KMS-11 (cell line): ENCODE measurements at regions not wholly inside any gene's neighbourhood (a gene's known extent, or its start where the extent isn't known, plus 50 kb on each side); places are given as distances from the start of the nearest gene placed in this dataset.

Source experiments
- H2AFZ ChIP-seq: fragments of 200-600 bp; sonication (generic); 2 replicates; pipeline ENCODE4 v1.6.1; 2016; ENCODE audit warnings: antibody characterized with exemption, mixed run types, low read depth
- H3K27ac ChIP-seq: fragments of 200-600 bp; sonication (generic); 2 replicates; pipeline ENCODE4 v1.6.1; 2016; ENCODE audit warnings: mild to moderate bottlenecking, mixed run types
- H3K27me3 ChIP-seq: fragments of 200-600 bp; sonication (generic); 2 replicates; pipeline ENCODE4 v1.6.1; 2017; ENCODE audit warnings: mild to moderate bottlenecking, low read depth, mixed run types, moderate library complexity; ENCODE audit not compliant: insufficient read depth
- H3K36me3 ChIP-seq: fragments of 200-600 bp; sonication (generic); 2 replicates; pipeline ENCODE4 v1.6.1; 2017; ENCODE audit warnings: mild to moderate bottlenecking, mixed run types; ENCODE audit not compliant: insufficient read depth
- H3K4me1 ChIP-seq: fragments of 200-600 bp; sonication (generic); 2 replicates; pipeline ENCODE4 v1.6.1; 2016; ENCODE audit warnings: mild to moderate bottlenecking, low read depth, mixed run types; ENCODE audit not compliant: poor library complexity, severe bottlenecking
- H3K4me2 ChIP-seq: fragments of 200-600 bp; sonication (generic); 2 replicates; pipeline ENCODE4 v1.7.0; 2016; ENCODE audit warnings: mild to moderate bottlenecking, mixed run types
- H3K4me3 ChIP-seq: fragments of 200-600 bp; sonication (generic); IDR thresholded peaks from 2 replicates; pipeline ENCODE4 v1.6.1; 2017; ENCODE audit warnings: low read depth, low read length, mixed read lengths; ENCODE audit not compliant: insufficient read depth
- H3K79me2 ChIP-seq: fragments of 200-600 bp; sonication (generic); 2 replicates; pipeline ENCODE4 v1.6.1; 2016; ENCODE audit warnings: low read depth, mixed run types; ENCODE audit not compliant: insufficient read depth
- H3K9ac ChIP-seq: fragments of 200-600 bp; sonication (generic); 2 replicates; pipeline ENCODE4 v1.6.1; 2016; ENCODE audit warnings: mild to moderate bottlenecking, mixed run types
- H4K20me1 ChIP-seq: fragments of 200-600 bp; sonication (generic); 2 replicates; pipeline ENCODE4 v1.6.1; 2016; ENCODE audit warnings: mild to moderate bottlenecking, mixed run types; ENCODE audit not compliant: insufficient read depth
- TF ChIP-seq, protein P1 (sequence below): fragments of 200-600 bp; sonication (generic); conservative IDR thresholded peaks from 2 replicates; pipeline ENCODE4 v1.6.1; 2017; ENCODE audit warnings: low read depth, mild to moderate bottlenecking, antibody characterized with exemption, low read length, moderate library complexity, mixed read lengths

DNA sequence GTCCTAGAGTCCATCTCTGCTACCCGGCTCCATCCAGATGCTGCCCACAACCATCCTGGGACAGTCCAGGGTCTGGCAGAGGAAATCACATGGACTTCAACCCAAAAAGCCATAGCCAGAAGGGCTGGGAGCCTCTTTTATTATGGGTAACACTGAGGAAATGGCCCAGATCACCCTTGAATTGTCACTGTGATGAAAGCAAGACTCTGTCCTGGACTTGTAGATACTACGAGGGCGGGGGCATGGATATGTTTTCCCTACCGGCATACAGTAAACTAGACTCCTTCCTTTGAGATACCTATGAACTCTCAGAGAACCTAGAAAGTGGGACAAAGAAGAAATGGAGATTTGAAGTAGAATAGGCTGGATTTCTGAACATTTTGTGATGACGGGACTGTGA is 110.3 kb downstream of the LACC1 start:
- no peak overlapping the region for H3K27ac ChIP-seq
- no peaks in the 10 kb centered on the region for H3K79me2 ChIP-seq
- H3K9ac ChIP-seq: no peak overlapping the region
- H4K20me1 ChIP-seq: no peaks in the 10 kb centered on the region
- no peak overlapping the region for H2AFZ ChIP-seq
- no peaks in the 10 kb centered on the region for H3K4me1 ChIP-seq
- no peak overlapping the region for H3K4me2 ChIP-seq
- no peaks in the 10 kb centered on the region for H3K27me3 ChIP-seq
- H3K36me3 ChIP-seq: no peaks in the 10 kb centered on the region
- H3K4me3 ChIP-seq: no peak overlapping the region
- TF ChIP-seq, protein P1, sequence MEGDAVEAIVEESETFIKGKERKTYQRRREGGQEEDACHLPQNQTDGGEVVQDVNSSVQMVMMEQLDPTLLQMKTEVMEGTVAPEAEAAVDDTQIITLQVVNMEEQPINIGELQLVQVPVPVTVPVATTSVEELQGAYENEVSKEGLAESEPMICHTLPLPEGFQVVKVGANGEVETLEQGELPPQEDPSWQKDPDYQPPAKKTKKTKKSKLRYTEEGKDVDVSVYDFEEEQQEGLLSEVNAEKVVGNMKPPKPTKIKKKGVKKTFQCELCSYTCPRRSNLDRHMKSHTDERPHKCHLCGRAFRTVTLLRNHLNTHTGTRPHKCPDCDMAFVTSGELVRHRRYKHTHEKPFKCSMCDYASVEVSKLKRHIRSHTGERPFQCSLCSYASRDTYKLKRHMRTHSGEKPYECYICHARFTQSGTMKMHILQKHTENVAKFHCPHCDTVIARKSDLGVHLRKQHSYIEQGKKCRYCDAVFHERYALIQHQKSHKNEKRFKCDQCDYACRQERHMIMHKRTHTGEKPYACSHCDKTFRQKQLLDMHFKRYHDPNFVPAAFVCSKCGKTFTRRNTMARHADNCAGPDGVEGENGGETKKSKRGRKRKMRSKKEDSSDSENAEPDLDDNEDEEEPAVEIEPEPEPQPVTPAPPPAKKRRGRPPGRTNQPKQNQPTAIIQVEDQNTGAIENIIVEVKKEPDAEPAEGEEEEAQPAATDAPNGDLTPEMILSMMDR: no peak

DNA sequence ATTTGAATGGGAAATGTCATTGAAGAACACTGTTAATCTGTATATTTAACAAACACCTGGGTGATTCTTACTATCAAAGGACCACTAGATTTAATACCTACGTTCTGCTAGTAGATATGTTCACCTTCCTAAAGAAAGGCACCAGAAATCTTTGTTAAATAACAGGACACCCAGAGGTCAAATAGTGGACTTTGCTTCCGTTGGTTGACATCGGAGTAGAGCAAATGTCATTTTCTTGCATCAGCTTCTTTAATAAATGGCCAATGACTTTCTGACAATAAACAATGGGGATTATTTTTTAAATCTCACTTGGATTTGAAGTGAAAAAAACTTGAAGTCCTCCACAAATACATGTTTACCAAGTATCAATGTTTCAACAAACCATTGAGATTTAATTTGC is 111.1 kb downstream of the LACC1 start:
- H3K4me3 ChIP-seq: no peak overlapping the region
- no peak overlapping the region for H3K9ac ChIP-seq
- H2AFZ ChIP-seq: no peak overlapping the region
- H3K27me3 ChIP-seq: no peaks in the 10 kb centered on the region
- no peaks in the 10 kb centered on the region for H3K79me2 ChIP-seq
- H3K4me2 ChIP-seq: no peak overlapping the region
- H3K27ac ChIP-seq: no peak overlapping the region
- no peaks in the 10 kb centered on the region for H3K36me3 ChIP-seq
- TF ChIP-seq, protein P1: no peak
- H3K4me1 ChIP-seq: no peaks in the 10 kb centered on the region
- H4K20me1 ChIP-seq: no peaks in the 10 kb centered on the region

DNA sequence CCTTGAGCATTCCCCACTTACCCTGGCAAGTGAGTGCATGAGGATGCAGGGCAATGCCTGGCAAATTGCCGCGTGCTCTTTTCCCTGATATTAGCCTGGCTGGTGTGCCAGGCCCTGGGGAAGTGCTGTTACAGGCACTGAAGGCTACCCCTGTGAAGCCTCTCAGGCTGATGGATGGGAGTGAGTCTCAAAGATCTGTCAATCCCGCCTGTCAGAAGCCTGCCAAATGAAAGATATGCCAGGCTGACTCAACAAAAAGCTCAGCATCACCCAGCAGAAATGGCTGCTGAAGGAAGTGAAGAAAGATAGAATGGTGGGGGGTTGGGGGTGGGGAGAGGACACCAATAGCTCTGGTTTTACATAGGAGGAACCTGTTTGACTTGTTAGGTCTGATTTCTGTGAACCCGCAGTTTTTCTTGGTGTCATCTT is 112.1 kb downstream of the LACC1 start:
- TF ChIP-seq, protein P1: no peak
- Histone ChIP-seq H3K79me2 (no peaks in the 10 kb centered on the region), H2AFZ (no peak overlapping the region), H3K27ac (no peak overlapping the region), H3K27me3 (no peaks in the 10 kb centered on the region), H3K9ac (no peak overlapping the region), H3K4me3 (no peak overlapping the region), H3K4me1 (no peaks in the 10 kb centered on the region), H3K36me3 (no peaks in the 10 kb centered on the region), H4K20me1 (no peaks in the 10 kb centered on the region), H3K4me2 (no peak overlapping the region)

DNA sequence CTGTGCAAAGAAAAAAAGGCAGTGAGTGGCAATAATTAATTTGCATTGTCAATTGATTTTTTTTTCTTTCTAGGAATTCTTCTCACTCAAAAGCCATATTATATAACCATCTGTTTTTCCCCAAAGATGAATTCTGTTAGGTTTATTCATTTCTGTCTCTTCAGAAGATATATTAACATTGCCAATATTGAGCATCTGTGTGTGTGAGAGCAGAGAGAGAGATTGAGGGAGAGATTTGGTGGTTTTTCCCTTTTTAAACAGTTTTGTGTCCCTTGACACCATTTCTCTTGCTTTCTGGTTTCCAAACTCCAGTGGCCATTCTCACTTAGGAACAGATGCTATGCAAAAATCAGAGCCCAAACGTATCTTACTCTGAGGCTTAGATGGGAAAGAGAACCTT is 112.5 kb downstream of the LACC1 start:
- H4K20me1 ChIP-seq: no peaks in the 10 kb centered on the region
- no peaks in the 10 kb centered on the region for H3K4me1 ChIP-seq
- no peak overlapping the region for H2AFZ ChIP-seq
- no peak overlapping the region for H3K4me2 ChIP-seq
- H3K27me3 ChIP-seq: no peaks in the 10 kb centered on the region
- no peak overlapping the region for H3K27ac ChIP-seq
- TF ChIP-seq, protein P1: no peak
- H3K36me3 ChIP-seq: no peaks in the 10 kb centered on the region
- no peaks in the 10 kb centered on the region for H3K79me2 ChIP-seq
- no peak overlapping the region for H3K4me3 ChIP-seq
- no peak overlapping the region for H3K9ac ChIP-seq
